NCI-H526 (cell line): ENCODE measurements at regions not wholly inside any gene's neighbourhood (a gene's known extent, or its start where the extent isn't known, plus 50 kb on each side); places are given as distances from the start of the nearest gene placed in this dataset.
"Not testable (repeated sequence)": the region's sequence is repeated elsewhere in the genome, so short reads cannot be mapped to it uniquely, and the experiment has no call there.

ENCODE experiments used
- DNase-seq, 2 experiments: peaks; one replicate each; lab custom pipeline; 2025; lab: John Stamatoyannopoulos, UW

- no peak for DNase-seq
Measured at GRCh38 chr4:146073517-146073916, 102.0 kb upstream of the LSM6 start.

GRCh38 chr4:146072376-146072775, 103.1 kb upstream of the LSM6 start:
- DNase-seq: no peak

- no peak for DNase-seq
Measured at GRCh38 chr4:146071390-146071789, 104.1 kb upstream of the LSM6 start.

DNA sequence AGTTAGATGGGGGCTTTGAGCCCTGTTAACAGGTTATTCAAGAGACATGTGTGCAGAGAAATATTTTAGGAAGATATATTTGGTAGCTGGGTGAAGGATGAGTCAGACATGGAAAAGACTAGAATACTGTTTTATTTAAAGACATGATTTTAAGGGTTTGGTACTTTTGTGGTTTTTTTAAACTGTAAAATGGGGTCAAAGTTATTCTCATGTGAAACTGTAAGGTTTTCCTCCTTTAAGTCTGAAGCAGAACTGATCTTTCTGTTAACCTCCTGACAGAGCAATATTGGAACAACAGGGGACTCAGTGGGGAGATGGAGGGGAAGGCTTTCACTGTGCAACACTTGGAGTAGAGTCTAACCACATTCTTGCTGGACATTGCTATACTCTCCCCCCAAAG, 112.4 kb upstream of the LSM6 start:
- no peak for DNase-seq

DNA sequence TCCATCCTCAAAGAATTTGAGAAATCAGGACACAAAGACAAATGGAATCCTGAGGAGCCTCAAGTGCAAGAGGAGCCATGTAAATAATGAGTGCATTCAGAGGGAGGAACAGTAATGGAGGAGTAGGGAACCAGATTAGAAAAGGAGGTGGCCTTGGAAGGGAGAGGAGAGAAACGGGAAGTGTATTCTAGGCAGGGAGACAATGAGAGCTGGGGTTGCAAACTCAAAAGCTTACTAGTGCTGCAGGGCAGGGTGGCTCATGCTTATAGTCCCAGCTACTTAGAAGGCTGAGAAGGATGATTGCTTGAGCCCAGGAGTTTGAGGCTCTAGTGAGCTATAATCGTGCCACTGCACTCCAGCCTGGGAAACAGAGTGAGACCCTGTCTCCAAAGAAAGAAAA, 113.2 kb upstream of the LSM6 start:
- DNase-seq: no peak

GRCh38 chr4:146061610-146062334, 113.7 kb upstream of the LSM6 start:
- no peak for DNase-seq

- no peak for DNase-seq
Measured at GRCh38 chr4:146059865-146060264, 115.7 kb upstream of the LSM6 start.

DNA sequence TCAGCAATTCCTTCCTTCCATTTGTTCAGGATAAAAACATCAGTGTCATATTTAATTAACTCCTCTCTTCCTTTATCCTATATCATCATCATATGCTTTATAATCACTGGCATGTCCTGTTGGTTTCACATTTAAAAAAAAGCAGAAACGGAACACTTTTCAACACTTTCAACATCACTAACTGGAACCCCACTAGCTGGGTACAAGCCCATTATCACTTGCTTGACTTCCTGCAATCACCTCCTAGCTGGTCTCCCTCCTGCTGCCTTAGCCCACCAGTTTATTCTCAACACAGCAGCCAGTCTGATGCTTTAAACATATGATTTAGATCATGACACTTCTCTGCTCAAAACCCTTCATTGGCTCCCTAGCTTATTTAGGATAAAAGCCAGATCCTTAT, 116.4 kb upstream of the LSM6 start:
- no peak for DNase-seq

- DNase-seq: no peak
Measured at GRCh38 chr4:146058531-146058930, 117.0 kb upstream of the LSM6 start.

- no peak for DNase-seq
Measured at GRCh38 chr4:146054676-146055075, 116.1 kb upstream of the ZNF827 start.

GRCh38 chr4:146053891-146054290, 115.3 kb upstream of the ZNF827 start:
- no peak for DNase-seq

GRCh38 chr4:146051728-146052391, 113.2 kb upstream of the ZNF827 start:
- no peak for DNase-seq

- DNase-seq: no peak
Measured at GRCh38 chr4:146051223-146051622, 112.6 kb upstream of the ZNF827 start.

DNA sequence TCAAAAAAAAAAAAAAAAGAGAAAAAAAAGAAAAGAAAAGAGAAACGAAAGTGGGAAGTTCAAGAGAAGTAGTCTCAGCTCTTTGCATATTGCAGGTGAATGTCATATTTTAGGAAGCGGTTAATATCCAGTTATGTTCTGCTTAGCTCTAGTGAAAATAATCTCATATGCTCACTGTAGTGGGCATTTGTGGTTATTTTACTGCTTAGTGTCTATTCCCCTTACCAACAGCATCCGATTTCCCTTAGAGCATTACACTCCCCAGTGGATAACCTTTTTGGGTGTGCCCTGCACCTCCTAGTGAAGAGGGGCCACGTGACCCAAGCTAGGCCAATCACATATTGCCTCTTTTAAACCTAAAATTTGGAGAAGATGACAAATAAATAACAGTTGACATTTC, 111.2 kb upstream of the ZNF827 start:
- DNase-seq: no peak

GRCh38 chr4:146047768-146048167, 109.1 kb upstream of the ZNF827 start:
- DNase-seq: not testable (repeated sequence)

DNA sequence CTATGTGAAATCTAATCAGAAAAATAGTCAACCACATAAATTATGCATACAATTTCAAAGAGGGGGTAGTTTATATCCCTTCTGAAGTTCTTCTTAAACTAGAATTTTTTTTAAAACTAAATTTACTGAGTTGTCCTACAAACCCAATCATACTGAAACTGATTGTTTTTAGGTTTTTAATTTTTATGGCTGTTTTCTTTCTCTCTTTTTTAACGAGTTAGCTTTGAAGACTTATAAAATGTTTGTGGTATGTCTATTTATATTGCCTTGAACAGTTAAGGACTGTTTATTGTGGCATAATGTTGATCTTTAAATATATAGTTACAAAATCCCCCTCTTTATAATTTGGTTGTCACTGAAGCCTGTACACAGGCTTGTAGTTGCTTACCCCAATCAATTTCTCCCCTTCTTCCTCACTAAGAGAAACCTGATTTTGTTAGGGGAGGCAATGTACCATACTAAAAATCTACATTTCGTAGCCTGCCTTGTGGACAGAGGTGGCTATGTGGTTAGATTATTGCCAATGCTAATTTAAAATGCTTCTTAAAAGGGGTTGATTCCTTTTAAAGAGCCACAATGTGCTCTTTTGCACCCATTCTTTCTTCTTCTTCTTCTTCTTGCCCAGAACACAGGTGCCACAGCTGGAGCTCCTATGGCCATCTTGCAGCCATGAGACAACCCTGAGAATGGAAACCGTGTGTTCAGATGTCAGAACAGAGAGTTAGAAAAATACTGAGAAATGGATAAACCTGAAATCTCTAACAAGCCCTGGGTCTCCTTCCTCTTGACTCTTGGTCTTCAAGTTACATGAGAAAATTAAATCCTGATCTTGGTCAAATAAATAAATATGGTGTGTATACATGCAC, 102.7 kb upstream of the ZNF827 start:
- no peak for DNase-seq

DNA sequence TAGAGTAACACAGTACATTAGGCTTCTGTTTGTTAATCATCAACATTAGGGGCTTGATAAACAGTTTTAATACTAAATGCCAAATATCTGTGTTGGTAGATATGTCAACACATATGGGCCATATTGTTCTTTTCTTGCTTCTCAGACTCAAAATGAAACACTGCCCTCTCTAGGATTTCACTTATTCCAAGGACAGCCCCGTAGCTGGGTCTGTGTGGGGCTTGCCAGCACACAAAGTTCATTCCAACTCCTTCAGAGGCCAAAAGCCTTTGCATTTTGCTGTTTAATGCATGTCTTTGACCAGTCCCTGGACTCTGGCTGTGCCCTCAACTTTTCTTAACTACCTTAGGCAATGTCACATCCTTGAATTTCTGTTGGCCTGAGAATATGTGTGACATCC, 102.0 kb upstream of the ZNF827 start:
- no peak for DNase-seq

DNA sequence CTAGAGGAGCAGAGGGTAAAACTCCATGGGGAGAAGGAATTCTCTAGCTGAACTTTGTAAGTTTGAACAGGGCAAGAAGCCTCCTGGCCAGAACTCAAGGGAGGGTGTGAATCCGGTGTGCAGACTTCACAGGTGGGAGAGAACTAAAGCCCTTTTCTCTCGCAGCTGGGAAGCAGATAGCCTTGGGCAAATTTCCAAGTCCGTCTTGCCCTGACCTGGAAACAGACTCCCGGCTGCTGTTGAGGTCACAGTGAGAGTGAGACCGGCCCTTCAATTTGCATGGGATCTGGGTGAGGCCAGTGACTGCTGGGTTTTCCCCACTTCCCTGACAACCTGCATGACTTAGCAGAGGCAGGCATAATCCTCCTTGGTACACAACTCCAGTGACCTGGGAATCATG, 94.5 kb upstream of the ZNF827 start:
- DNase-seq: peak; percentile 28 to 58

GRCh38 chr4:146032234-146032860, 93.7 kb upstream of the ZNF827 start:
- DNase-seq: no peak

DNA sequence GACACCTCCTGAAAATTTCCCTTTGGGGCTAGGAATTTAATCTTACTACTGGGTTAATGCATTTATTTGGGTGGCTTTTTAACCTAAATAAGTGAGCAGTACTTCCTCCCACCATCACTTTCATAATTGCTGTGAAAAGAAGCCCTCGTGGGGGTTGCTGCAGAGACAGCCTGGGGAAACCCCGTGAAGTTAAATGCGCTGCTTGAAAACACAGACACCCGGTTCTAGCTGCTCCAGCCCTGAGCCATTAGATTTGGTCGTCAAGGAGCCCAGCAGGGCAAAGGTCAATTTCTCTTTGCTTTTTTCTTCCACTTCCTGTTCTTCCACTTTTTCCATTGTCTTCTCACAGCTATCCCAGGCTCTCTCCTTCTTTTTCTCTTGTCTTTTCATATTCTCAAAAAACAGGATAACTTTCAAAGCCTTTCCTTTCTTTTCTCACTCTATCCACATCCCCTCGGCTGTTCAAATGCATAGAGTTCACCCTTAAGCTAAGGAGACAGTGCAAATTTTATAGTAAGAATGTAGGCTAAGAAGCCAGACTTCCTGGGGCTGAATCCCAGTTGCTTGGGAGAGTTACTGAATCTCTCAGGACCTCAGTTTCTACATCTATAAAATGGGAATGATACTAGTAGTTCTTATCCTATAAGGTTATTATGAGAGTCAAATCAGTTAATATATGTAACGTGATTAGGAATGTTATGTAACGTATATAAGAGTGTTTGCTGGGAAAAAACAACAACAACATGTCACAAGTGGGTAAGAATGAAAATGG, 91.5 kb upstream of the ZNF827 start:
- peak in 1 of 2 experiments; percentile 33 for DNase-seq

DNA sequence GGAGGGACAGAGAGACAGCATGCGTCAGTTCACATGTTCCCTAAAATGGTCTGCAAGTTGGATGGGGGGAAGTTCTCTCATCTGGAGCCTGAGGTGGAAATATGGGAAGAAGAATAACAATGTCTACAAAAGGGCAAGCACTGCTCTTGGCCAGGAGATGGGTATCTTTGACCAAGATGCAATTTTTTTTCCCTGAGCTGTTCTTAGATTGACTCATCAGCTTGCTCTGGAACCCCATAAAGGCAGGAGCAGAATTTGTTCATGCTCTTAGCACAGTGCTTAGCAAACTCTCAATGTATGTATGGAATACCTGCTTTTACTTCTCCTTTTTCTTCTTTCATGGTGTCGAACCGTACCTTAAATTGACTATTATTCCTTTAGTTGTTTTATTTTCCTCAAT, 90.5 kb upstream of the ZNF827 start:
- no peak for DNase-seq

- DNase-seq: no peak
Measured at GRCh38 chr4:146027761-146028160, 89.1 kb upstream of the ZNF827 start.
